ENCODE measurements at regions not wholly inside any gene's neighbourhood (a gene's known extent, or its start where the extent isn't known, plus 50 kb on each side); places are given as distances from the start of the nearest gene placed in this dataset.
"Not testable (repeated sequence)": the region's sequence is repeated elsewhere in the genome, so short reads cannot be mapped to it uniquely, and the experiment has no call there.

- no peak overlapping the region for H3K27ac ChIP-seq
- H3K4me3 ChIP-seq (IDR thresholded peaks at IDR 0.05; ENCODE audit: insufficient read depth, low read depth, low read length): no peak overlapping the region
- no peaks in the 10 kb centered on the region for H3K36me3 ChIP-seq (ENCODE audit: insufficient read depth)
- no peak overlapping the region for H3K9ac ChIP-seq
- H4K20me1 ChIP-seq (ENCODE audit: insufficient read depth): no peaks in the 10 kb centered on the region
- TF ChIP-seq CTCF (conservative IDR thresholded peaks at IDR 0.05; ENCODE audit: low read depth, low read length): no peak
- H3K79me2 ChIP-seq (ENCODE audit: insufficient read depth, low read depth): no peaks in the 10 kb centered on the region
- no peak overlapping the region for H3K4me2 ChIP-seq
- no peaks in the 10 kb centered on the region for H3K4me1 ChIP-seq (ENCODE audit: low read depth, poor library complexity, severe bottlenecking)
- H2AFZ ChIP-seq (ENCODE audit: low read depth): no peak overlapping the region
- H3K27me3 ChIP-seq (ENCODE audit: insufficient read depth, low read depth): no peaks in the 10 kb centered on the region
Observed at GRCh38 chr3:72067721-72068120, 282.8 kb upstream of the PROK2 start.

GRCh38 chr3:72065872-72066641 is 281.1 kb upstream of the PROK2 start:
- no peak overlapping the region for H3K27ac ChIP-seq
- no peak overlapping the region for H3K4me3 ChIP-seq (IDR thresholded peaks at IDR 0.05; ENCODE audit: insufficient read depth, low read depth, low read length)
- H3K4me2 ChIP-seq: no peak overlapping the region
- H3K36me3 ChIP-seq (ENCODE audit: insufficient read depth): no peaks in the 10 kb centered on the region
- no peak overlapping the region for H2AFZ ChIP-seq (ENCODE audit: low read depth)
- H3K79me2 ChIP-seq (ENCODE audit: insufficient read depth, low read depth): no peaks in the 10 kb centered on the region
- H3K9ac ChIP-seq: no peak overlapping the region
- no peaks in the 10 kb centered on the region for H3K27me3 ChIP-seq (ENCODE audit: insufficient read depth, low read depth)
- no peak for TF ChIP-seq CTCF (conservative IDR thresholded peaks at IDR 0.05; ENCODE audit: low read depth, low read length)
- no peaks in the 10 kb centered on the region for H4K20me1 ChIP-seq (ENCODE audit: insufficient read depth)
- no peaks in the 10 kb centered on the region for H3K4me1 ChIP-seq (ENCODE audit: low read depth, poor library complexity, severe bottlenecking)

GRCh38 chr3:72065236-72065635 is 280.3 kb upstream of the PROK2 start:
- no peak overlapping the region for H3K4me3 ChIP-seq (IDR thresholded peaks at IDR 0.05; ENCODE audit: insufficient read depth, low read depth, low read length)
- no peaks in the 10 kb centered on the region for H3K36me3 ChIP-seq (ENCODE audit: insufficient read depth)
- no peaks in the 10 kb centered on the region for H3K79me2 ChIP-seq (ENCODE audit: insufficient read depth, low read depth)
- TF ChIP-seq CTCF (conservative IDR thresholded peaks at IDR 0.05; ENCODE audit: low read depth, low read length): no peak
- no peak overlapping the region for H3K9ac ChIP-seq
- H3K27ac ChIP-seq: no peak overlapping the region
- H3K4me1 ChIP-seq (ENCODE audit: low read depth, poor library complexity, severe bottlenecking): no peaks in the 10 kb centered on the region
- H3K4me2 ChIP-seq: no peak overlapping the region
- H2AFZ ChIP-seq (ENCODE audit: low read depth): no peak overlapping the region
- H3K27me3 ChIP-seq (ENCODE audit: insufficient read depth, low read depth): no peaks in the 10 kb centered on the region
- no peaks in the 10 kb centered on the region for H4K20me1 ChIP-seq (ENCODE audit: insufficient read depth)

GRCh38 chr3:72064727-72065126 is 279.8 kb upstream of the PROK2 start:
- H2AFZ ChIP-seq (ENCODE audit: low read depth); H3K4me1 ChIP-seq (ENCODE audit: low read depth, poor library complexity, severe bottlenecking); H3K4me3 ChIP-seq (IDR thresholded peaks at IDR 0.05; ENCODE audit: insufficient read depth, low read depth, low read length); H3K79me2 ChIP-seq (ENCODE audit: insufficient read depth, low read depth); H3K36me3 ChIP-seq (ENCODE audit: insufficient read depth); H3K27ac ChIP-seq; H3K4me2 ChIP-seq; H3K27me3 ChIP-seq (ENCODE audit: insufficient read depth, low read depth); H3K9ac ChIP-seq; H4K20me1 ChIP-seq (ENCODE audit: insufficient read depth): not testable (repeated sequence)

- Histone ChIP-seq H3K9ac (no peak overlapping the region), H4K20me1 (ENCODE audit: insufficient read depth) (no peaks in the 10 kb centered on the region), H3K79me2 (ENCODE audit: insufficient read depth, low read depth) (no peaks in the 10 kb centered on the region), H3K27me3 (ENCODE audit: insufficient read depth, low read depth) (no peaks in the 10 kb centered on the region), H2AFZ (ENCODE audit: low read depth) (no peak overlapping the region), H3K4me2 (no peak overlapping the region), H3K27ac (no peak overlapping the region), H3K4me3 (IDR thresholded peaks at IDR 0.05; ENCODE audit: insufficient read depth, low read depth, low read length) (no peak overlapping the region), H3K36me3 (ENCODE audit: insufficient read depth) (no peaks in the 10 kb centered on the region), H3K4me1 (ENCODE audit: low read depth, poor library complexity, severe bottlenecking) (no peaks in the 10 kb centered on the region)
- no peak for TF ChIP-seq CTCF (conservative IDR thresholded peaks at IDR 0.05; ENCODE audit: low read depth, low read length)
Observed at GRCh38 chr3:72062017-72062416, 277.1 kb upstream of the PROK2 start.
